Fibroblast of the aortic adventitia (primary cell): ENCODE measurements at regions not wholly inside any gene's neighbourhood (a gene's known extent, or its start where the extent isn't known, plus 50 kb on each side); places are given as distances from the start of the nearest gene placed in this dataset.

Source experiments
- DNase-seq: peaks from one replicate; pipeline ENCODE4 v3.0.0-alpha.2; 2010; ENCODE audit warnings: low read depth
- H3K4me3 ChIP-seq: 2 replicates; pipeline ENCODE4 v1.5.1; 2011; ENCODE audit warnings: low read depth, mild to moderate bottlenecking, control low read depth, low read length, moderate library complexity
- CTCF ChIP-seq: IDR thresholded peaks from 2 replicates; pipeline ENCODE4 v1.5.1; 2011; ENCODE audit warnings: mild to moderate bottlenecking, low read length, control low read depth, inconsistent platforms; ENCODE audit not compliant: insufficient read depth

- no peak for TF ChIP-seq CTCF
- no peak overlapping the region for H3K4me3 ChIP-seq
- DNase-seq = no peak
Measured at GRCh38 chr18:39348757-39349156, 1783.2 kb upstream of the CELF4 start.

GRCh38 chr18:39347701-39348100, 1782.1 kb upstream of the CELF4 start:
- H3K4me3 ChIP-seq = no peak overlapping the region
- no peak for TF ChIP-seq CTCF
- no peak for DNase-seq

- no peak overlapping the region for H3K4me3 ChIP-seq
- no peak for TF ChIP-seq CTCF
- no peak for DNase-seq
Measured at GRCh38 chr18:39346916-39347315, 1781.3 kb upstream of the CELF4 start.

- no peak for TF ChIP-seq CTCF
- H3K4me3 ChIP-seq = no peak overlapping the region
- no peak for DNase-seq
Measured at GRCh38 chr18:39345321-39345720, 1779.7 kb upstream of the CELF4 start.

DNA sequence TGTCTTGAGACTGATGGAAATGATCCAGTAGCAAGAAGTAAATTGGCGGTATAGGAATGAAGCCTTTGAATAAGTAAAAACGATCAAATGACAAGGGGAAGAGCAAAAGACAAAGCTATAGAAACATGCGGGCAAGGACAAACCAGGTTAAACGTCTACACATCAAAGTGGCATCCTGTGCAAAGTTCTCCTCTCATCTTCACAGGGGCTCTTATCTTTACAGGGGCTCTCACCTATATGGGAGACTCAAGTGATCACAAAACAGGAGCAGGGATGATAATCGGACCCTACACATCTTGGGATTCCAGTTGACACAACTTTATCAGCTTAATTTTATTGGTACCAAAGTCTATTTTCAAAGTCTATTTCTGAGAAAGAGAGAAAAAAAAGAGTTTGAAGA, 1778.9 kb upstream of the CELF4 start:
- H3K4me3 ChIP-seq = no peak overlapping the region
- no peak for TF ChIP-seq CTCF
- DNase-seq = no peak

DNA sequence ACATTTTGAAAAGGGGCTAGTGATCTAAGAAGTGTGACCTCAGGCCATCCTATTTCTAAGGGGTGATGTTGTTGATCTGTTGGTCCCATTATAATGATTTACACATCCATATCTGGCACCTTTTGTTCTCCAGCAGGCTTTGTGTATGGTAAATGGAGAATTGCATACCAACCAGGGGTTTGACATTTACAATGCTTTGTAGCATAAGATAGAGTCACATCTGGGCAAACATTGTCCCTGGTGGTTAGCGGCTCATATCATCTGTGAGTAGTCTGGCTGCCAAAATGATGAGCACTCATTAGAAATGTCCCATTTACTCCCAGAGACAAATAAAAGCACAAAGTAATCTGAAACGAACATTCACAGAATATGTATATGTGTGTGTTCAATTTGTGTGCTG, 1775.5 kb upstream of the CELF4 start:
- no peak for TF ChIP-seq CTCF
- no peak for DNase-seq
- H3K4me3 ChIP-seq = no peak overlapping the region

- H3K4me3 ChIP-seq = no peak overlapping the region
- DNase-seq = no peak
- no peak for TF ChIP-seq CTCF
Measured at GRCh38 chr18:39340418-39340817, 1774.8 kb upstream of the CELF4 start.
